H1 (cell line): ENCODE measurements at regions not wholly inside any gene's neighbourhood (a gene's known extent, or its start where the extent isn't known, plus 50 kb on each side); places are given as distances from the start of the nearest gene placed in this dataset.

ENCODE experiments used
- CTCF ChIA-PET: fragments of 300-600 bp; sonication (Branson Sonifier 250); formaldehyde crosslinking; loops from one replicate; lab custom pipeline; 2021; ENCODE audit not compliant: partially characterized antibody; lab: Charles Lee
- POLR2A ChIA-PET: fragments of 300-600 bp; sonication (Branson Sonifier 250); formaldehyde crosslinking; loops from one replicate; lab custom pipeline; 2021; ENCODE audit warnings: inconsistent platforms; ENCODE audit not compliant: partially characterized antibody; lab: Charles Lee
- DNase-seq, 2 experiments: peaks; one replicate each; pipeline versions ENCODE4 v3.0.0 to v3.0.0-alpha.2; 2010 to 2022; ENCODE audit warnings: low spot score in 2 of 2, low read depth in 1 of 2, mixed read lengths in 1 of 2
- FAIRE-seq: peaks from 2 replicates; lab custom pipeline; 2011; peaks lifted over from hg19 to GRCh38; lab: Jason Lieb, UNC
- H2AFZ ChIP-seq: 2 replicates; pipeline ENCODE4 v1.8.1; 2012; ENCODE audit warnings: low read length, inconsistent platforms
- H2AK5ac ChIP-seq: 2 replicates; pipeline ENCODE4 v1.6.1; 2013; ENCODE audit warnings: low read depth, low read length
- H2BK120ac ChIP-seq: replicated peaks from 2 replicates; pipeline ENCODE3; 2013; ENCODE audit warnings: low read depth, low read length, inconsistent platforms
- H2BK12ac ChIP-seq: 2 replicates; pipeline ENCODE4 v1.6.1; 2013; ENCODE audit warnings: low read depth, low read length
- H2BK15ac ChIP-seq: 2 replicates; pipeline ENCODE4 v1.6.1; 2013; ENCODE audit warnings: low read length
- H2BK20ac ChIP-seq: 2 replicates; pipeline ENCODE4 v1.6.1; 2013; ENCODE audit warnings: low read length
- H2BK5ac ChIP-seq: 2 replicates; pipeline ENCODE4 v1.6.1; 2013; ENCODE audit warnings: low read depth, low read length
- H3K14ac ChIP-seq: 2 replicates; pipeline ENCODE4 v1.6.1; 2013; ENCODE audit warnings: inconsistent platforms; ENCODE audit not compliant: insufficient read length
- H3K18ac ChIP-seq: 2 replicates; pipeline ENCODE4 v1.6.1; 2013; ENCODE audit warnings: low read length; ENCODE audit errors: extremely low read depth
- H3K23ac ChIP-seq: 2 replicates; pipeline ENCODE4 v1.6.1; 2013; ENCODE audit warnings: inconsistent platforms; ENCODE audit not compliant: insufficient read length
- H3K23me2 ChIP-seq: 2 replicates; pipeline ENCODE4 v1.6.1; 2013; ENCODE audit warnings: low read depth, low read length
- H3K27ac ChIP-seq: 2 replicates; pipeline ENCODE4 v1.6.1; 2011; ENCODE audit warnings: low read depth, low read length, inconsistent platforms
- H3K27me3 ChIP-seq, 4 experiments: replicated peaks in 1 of 4; 1 replicate in 1 of 4; 2 replicates in 3 of 4; pipeline versions ENCODE4 v1.6.1 to v1.8.1; 2011 to 2013; ENCODE audit warnings: low read length in 3 of 4, mild to moderate bottlenecking in 3 of 4, inconsistent platforms in 2 of 4, mixed read lengths in 2 of 4, moderate library complexity in 1 of 4; ENCODE audit not compliant: control insufficient read depth in 3 of 4, insufficient read depth in 3 of 4; ENCODE audit errors: extremely low read depth in 1 of 4
- H3K36me3 ChIP-seq, 4 experiments: 2 replicates each; pipeline versions ENCODE4 v1.6.1 to v1.8.1; 2011 to 2013; ENCODE audit warnings: mild to moderate bottlenecking in 4 of 4, low read length in 3 of 4, moderate library complexity in 2 of 4, control low read depth in 1 of 4, inconsistent platforms in 1 of 4; ENCODE audit not compliant: insufficient read depth in 4 of 4, control insufficient read depth in 2 of 4
- H3K4ac ChIP-seq: replicated peaks from 2 replicates; pipeline ENCODE3; 2013; ENCODE audit warnings: low read length, low read depth, mixed read lengths, inconsistent platforms; ENCODE audit not compliant: insufficient read length
- H3K4me1 ChIP-seq, 4 experiments: replicated peaks in 1 of 4; 1 replicate in 1 of 4; 2 replicates in 3 of 4; pipeline versions ENCODE4 v1.6.1 to v1.8.1; 2011 to 2013; ENCODE audit warnings: low read length in 3 of 4, inconsistent platforms in 2 of 4, mixed read lengths in 1 of 4; ENCODE audit not compliant: insufficient read depth in 4 of 4, control insufficient read depth in 3 of 4
- H3K4me2 ChIP-seq, 2 experiments: 2 replicates each; pipeline versions ENCODE4 v1.6.1 to v1.8.1; 2011 to 2013; ENCODE audit warnings: low read depth in 2 of 2, low read length in 2 of 2, control low read depth in 1 of 2, inconsistent platforms in 1 of 2, mild to moderate bottlenecking in 1 of 2; ENCODE audit not compliant: insufficient read depth in 1 of 2
- H3K4me3 ChIP-seq, 4 experiments: fragments of 200-600, 300-600 bp in 1 of 4; sonication (generic), shearing (Covaris generic), sonication (Bioruptor Twin) in 1 of 4; 2 replicates each; pipeline versions ENCODE4 v1.5.1 to v1.8.1; 2011 to 2016; ENCODE audit warnings: low read length in 4 of 4, low read depth in 3 of 4, control low read depth in 2 of 4, inconsistent platforms in 2 of 4, mild to moderate bottlenecking in 2 of 4, mixed read lengths in 1 of 4, moderate library complexity in 1 of 4; ENCODE audit not compliant: insufficient read depth in 2 of 4; ENCODE audit errors: extremely low read depth in 1 of 4
- H3K56ac ChIP-seq: replicated peaks from 2 replicates; pipeline ENCODE3; 2013; ENCODE audit warnings: low read depth, mild to moderate bottlenecking, mixed read lengths, low read length, inconsistent platforms; ENCODE audit not compliant: insufficient read length
- H3K79me1 ChIP-seq: 2 replicates; pipeline ENCODE4 v1.6.1; 2013; ENCODE audit warnings: low read depth, low read length, control low read depth
- H3K79me2 ChIP-seq, 2 experiments: 2 replicates each; pipeline versions ENCODE4 v1.6.1 to v1.8.1; 2012 to 2013; ENCODE audit warnings: low read length in 2 of 2, mild to moderate bottlenecking in 2 of 2, inconsistent platforms in 1 of 2; ENCODE audit not compliant: insufficient read depth in 2 of 2, control insufficient read depth in 1 of 2
- H3K9ac ChIP-seq, 4 experiments: replicated peaks in 1 of 4; 1 replicate in 1 of 4; 2 replicates in 3 of 4; pipeline versions ENCODE4 v1.6.1 to v1.8.1; 2011 to 2013; ENCODE audit warnings: low read depth in 3 of 4, low read length in 3 of 4, control low read depth in 2 of 4, mild to moderate bottlenecking in 2 of 4, moderate library complexity in 2 of 4, inconsistent platforms in 1 of 4; ENCODE audit errors: extremely low read depth in 1 of 4
- H3K9me3 ChIP-seq, 2 experiments: 2 replicates each; pipeline versions ENCODE4 v1.6.1 to v1.8.1; 2012 to 2013; ENCODE audit warnings: mild to moderate bottlenecking in 2 of 2, moderate library complexity in 2 of 2, control low read depth in 1 of 2, inconsistent platforms in 1 of 2, low read depth in 1 of 2, low read length in 1 of 2, mixed read lengths in 1 of 2; ENCODE audit not compliant: insufficient read depth in 2 of 2
- H4K20me1 ChIP-seq, 2 experiments: replicated peaks in 1 of 2; 2 replicates each; pipeline versions ENCODE3 to v1.8.1; 2011 to 2013; ENCODE audit warnings: inconsistent platforms in 2 of 2, low read length in 2 of 2, mild to moderate bottlenecking in 1 of 2; ENCODE audit not compliant: insufficient read depth in 2 of 2, control insufficient read depth in 1 of 2
- H4K5ac ChIP-seq: 2 replicates; pipeline ENCODE4 v1.6.1; 2013; ENCODE audit warnings: low read length, low read depth, mixed read lengths, inconsistent platforms; ENCODE audit not compliant: insufficient read length
- H4K8ac ChIP-seq: 2 replicates; pipeline ENCODE4 v1.8.0; 2013; ENCODE audit warnings: mild to moderate bottlenecking, moderate library complexity, low read length, inconsistent platforms; ENCODE audit not compliant: insufficient read depth; ENCODE audit errors: extremely low read depth
- H4K91ac ChIP-seq: replicated peaks from 2 replicates; pipeline ENCODE3; 2013; ENCODE audit warnings: low read length, mixed read lengths, inconsistent platforms; ENCODE audit not compliant: insufficient read length
- BRCA1 ChIP-seq: IDR thresholded peaks from 2 replicates; pipeline ENCODE4 v1.6.1; 2012; ENCODE audit warnings: low read depth, low read length, improper control_type of control experiment
- EGR1 ChIP-seq: IDR thresholded peaks from 2 replicates; pipeline ENCODE4 v1.6.1; 2011; ENCODE audit warnings: low read depth, low read length, borderline replicate concordance
- GABPA ChIP-seq: IDR thresholded peaks from 2 replicates; pipeline ENCODE4 v1.6.1; 2011; ENCODE audit warnings: mild to moderate bottlenecking, low read length, moderate library complexity, borderline replicate concordance; ENCODE audit not compliant: insufficient read depth
- NANOG ChIP-seq: IDR thresholded peaks from 2 replicates; pipeline ENCODE4 v1.6.1; 2011; ENCODE audit warnings: low read length, low read depth, mild to moderate bottlenecking, inconsistent platforms; ENCODE audit not compliant: insufficient read depth, poor library complexity, severe bottlenecking
- SIN3A ChIP-seq, 2 experiments: IDR thresholded peaks in 1 of 2; conservative IDR thresholded peaks in 1 of 2; 2 replicates each; pipeline ENCODE4 v1.6.1; 2011 to 2012; ENCODE audit warnings: low read length in 2 of 2, improper control_type of control experiment in 1 of 2, low read depth in 1 of 2, mild to moderate bottlenecking in 1 of 2
- SUZ12 ChIP-seq: fragments of 200-600 bp; sonication (generic); IDR thresholded peaks from 2 replicates; pipeline ENCODE4 v1.6.1; 2012; ENCODE audit warnings: mild to moderate bottlenecking, inconsistent platforms, low read length, moderate library complexity, mixed read lengths
- ZNF274 ChIP-seq: IDR thresholded peaks from 2 replicates; pipeline ENCODE4 v1.7.0; 2012; ENCODE audit warnings: low read length, borderline replicate concordance; ENCODE audit errors: extremely low read depth
- WGBS, 2 experiments: shearing (Covaris generic) in 1 of 2; methylation state at CpG; one replicate each; pipeline versions ENCODE4 v1.1.6 to v1.1.7; 2013 to 2015; ENCODE audit warnings: low lambda C conversion rate in 2 of 2, mixed read lengths in 2 of 2, inconsistent platforms in 1 of 2, low coverage in 1 of 2, missing lambda C conversion rate in 1 of 2; ENCODE audit not compliant: insufficient replicate concordance in 2 of 2, insufficient coverage in 1 of 2, insufficient read length in 1 of 2; ENCODE audit errors: extremely low coverage in 1 of 2, missing lambda C conversion rate in 1 of 2; 5-methylcytosine and 5-hydroxymethylcytosine counted together

DNA sequence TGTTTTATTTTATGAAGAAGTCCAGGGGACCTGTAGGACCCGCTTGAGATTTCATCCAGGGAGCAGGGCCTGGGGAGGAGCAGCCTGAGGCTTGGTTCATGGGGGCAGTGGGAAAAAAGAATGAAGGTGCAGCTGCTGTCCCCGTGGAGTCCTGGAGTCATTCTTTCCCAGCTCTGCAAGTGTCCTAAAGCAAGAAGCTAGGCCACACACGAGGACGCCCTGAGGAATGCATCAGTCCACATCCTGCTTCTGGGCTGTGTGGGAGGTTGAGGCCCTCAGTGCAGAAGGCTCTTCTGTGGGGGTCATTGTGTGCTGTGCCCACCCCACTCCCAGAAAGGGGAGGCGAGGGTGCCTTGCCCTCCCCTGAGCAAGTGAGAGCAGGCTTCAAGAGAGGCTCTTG is 179.9 kb upstream of the HS6ST1 start:
- H4K91ac ChIP-seq: no peak overlapping the region
- H2BK15ac ChIP-seq: peak overlapping the region; percentile 23; the same call in 1 of the 2 replicates
- no peak overlapping the region for H2BK120ac ChIP-seq
- no peaks in the 10 kb centered on the region; a peak in 1 of 7 replicates for H3K27me3 ChIP-seq
- peaks cover 0 to 9% (median 2%) of the 10 kb centered on the region in 4 experiments; a peak in 5 of 7 replicates for H3K4me1 ChIP-seq
- no peak overlapping the region for H3K23ac ChIP-seq
- H3K79me2 ChIP-seq: no peaks in the 10 kb centered on the region
- no peaks in the 10 kb centered on the region for H3K36me3 ChIP-seq
- no peak overlapping the region for H3K18ac ChIP-seq
- no peak overlapping the region for H4K8ac ChIP-seq
- H3K56ac ChIP-seq: no peak overlapping the region
- no peak overlapping the region for H3K9ac ChIP-seq
- no peak overlapping the region for H2BK20ac ChIP-seq
- H3K23me2 ChIP-seq: no peaks in the 10 kb centered on the region
- 86% methylated on average over 5 of the region's 5 CpGs; no CpG with 5 or more reads in 1 of the 2 experiments for WGBS, 2 experiments
- no peaks in the 10 kb centered on the region for H4K20me1 ChIP-seq
- FAIRE-seq (no peak), DNase-seq (peak in 1 of 2 experiments; percentile 34)
- no peak overlapping the region for H2BK12ac ChIP-seq
- POLR2A ChIA-PET: no interaction called here
- H3K14ac ChIP-seq: no peak overlapping the region
- H3K4ac ChIP-seq: no peak overlapping the region
- H3K79me1 ChIP-seq: no peaks in the 10 kb centered on the region
- H3K27ac ChIP-seq: no peak overlapping the region
- no peak overlapping the region for H3K4me2 ChIP-seq
- H2BK5ac ChIP-seq: no peak overlapping the region
- no peak overlapping the region for H3K4me3 ChIP-seq
- CTCF ChIA-PET: no interaction called here
- no peak overlapping the region for H2AK5ac ChIP-seq
- no peak for TF ChIP-seq BRCA1
- no peak for TF ChIP-seq SUZ12
- no peak for TF ChIP-seq EGR1
- no peak for TF ChIP-seq SIN3A (conservative IDR thresholded peaks at IDR 0.05 in 1 of 2, IDR thresholded peaks at IDR 0.05 in 1 of 2; ENCODE audit: low read depth in 1 of 2, low read length in 2 of 2)
- TF ChIP-seq NANOG: no peak
- TF ChIP-seq GABPA: no peak
- no peak for TF ChIP-seq ZNF274
- no peak overlapping the region for H4K5ac ChIP-seq
- no peak overlapping the region for H2AFZ ChIP-seq
- no peaks in the 10 kb centered on the region for H3K9me3 ChIP-seq
